ENCODE measurements at regions not wholly inside any gene's neighbourhood (a gene's known extent, or its start where the extent isn't known, plus 50 kb on each side); places are given as distances from the start of the nearest gene placed in this dataset.
"Not testable (repeated sequence)": the region's sequence is repeated elsewhere in the genome, so short reads cannot be mapped to it uniquely, and the experiment has no call there.

- H3K27ac ChIP-seq (ENCODE audit: low read depth, low read length); DNase-seq; H3K4me3 ChIP-seq (ENCODE audit: low read length); H3K4me1 Mint-ChIP-seq; H3K9me3 Mint-ChIP-seq; H3K4me3 Mint-ChIP-seq; H3K36me3 Mint-ChIP-seq; H3K4me1 ChIP-seq (ENCODE audit: insufficient read depth, low read length); H3K9me3 ChIP-seq (ENCODE audit: low read length); H3K27me3 ChIP-seq (ENCODE audit: insufficient read depth, low read length, poor library complexity, severe bottlenecking); H3K27me3 Mint-ChIP-seq; H3K36me3 ChIP-seq (ENCODE audit: insufficient read depth, low read length); H3K27ac Mint-ChIP-seq: not testable (repeated sequence)
- ChIA-PET CTCF (interaction anchor here (0.8 kb wide), 1 partner anchor 11 kb away, joined by 3 read pairs; no protein-coding TSS in a partner anchor), POLR2A (interaction anchor here (0.7 kb wide), 1 partner anchor 1732 kb away, joined by 4 read pairs; no protein-coding TSS in a partner anchor)
Measured at GRCh38 chr1:96564401-96564800, 157.2 kb upstream of the PTBP2 start.

DNA sequence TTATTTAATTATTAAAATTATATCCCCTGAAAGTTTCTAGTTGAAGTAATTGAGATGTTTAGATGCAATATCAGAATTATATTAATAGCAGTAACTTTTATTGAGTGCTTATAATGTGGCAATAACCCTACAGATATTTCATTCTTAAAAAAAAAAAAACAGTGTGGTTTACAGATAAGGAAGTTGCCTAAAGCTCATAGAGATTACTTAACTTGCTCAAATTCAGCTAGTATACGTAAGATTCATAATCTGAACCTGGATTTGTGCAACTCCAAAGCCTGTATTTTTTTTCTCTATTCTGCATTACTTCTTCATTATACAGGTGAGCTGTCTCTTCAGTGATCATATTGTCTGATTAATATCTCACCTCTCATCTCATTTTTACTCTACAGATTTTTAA, 156.0 kb upstream of the PTBP2 start:
- H3K4me1 Mint-ChIP-seq = no peaks in the 10 kb centered on the region
- Histone ChIP-seq H3K27me3 (ENCODE audit: insufficient read depth, low read length, poor library complexity, severe bottlenecking) (no peaks in the 10 kb centered on the region), H3K36me3 (ENCODE audit: insufficient read depth, low read length) (no peaks in the 10 kb centered on the region), H3K9me3 (ENCODE audit: low read length) (no peaks in the 10 kb centered on the region), H3K4me1 (ENCODE audit: insufficient read depth, low read length) (no peaks in the 10 kb centered on the region), H3K27ac (ENCODE audit: low read depth, low read length) (no peak overlapping the region), H3K4me3 (ENCODE audit: low read length) (no peak overlapping the region)
- no peak for DNase-seq
- ChIA-PET POLR2A (no interaction called here), CTCF (no interaction called here)
- H3K36me3 Mint-ChIP-seq = no peaks in the 10 kb centered on the region
- H3K27me3 Mint-ChIP-seq = peaks cover 0 to 7% of the 10 kb centered on the region in 2 donors
- no peak overlapping the region for H3K27ac Mint-ChIP-seq
- no peak overlapping the region for H3K4me3 Mint-ChIP-seq
- peaks cover 0 to 3% (median 3%) of the 10 kb centered on the region in 5 donors for H3K9me3 Mint-ChIP-seq

DNA sequence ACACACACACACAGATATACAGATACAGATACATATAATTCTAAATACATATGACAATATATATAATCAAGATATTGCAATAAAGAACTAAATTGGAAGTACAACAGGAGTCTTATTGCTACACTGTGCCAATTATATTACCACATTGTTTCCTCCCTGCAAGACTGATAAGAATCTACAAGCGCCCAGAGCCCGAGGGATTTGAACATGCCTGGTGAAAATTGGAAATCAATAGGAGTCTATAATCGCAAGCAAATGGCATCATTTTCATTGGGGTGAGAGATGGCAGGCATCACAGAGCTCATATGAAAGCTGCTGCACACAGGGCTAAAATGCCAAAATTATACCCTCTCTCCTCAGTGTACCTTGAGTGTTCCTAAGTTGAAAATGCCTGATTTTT, 152.9 kb upstream of the PTBP2 start:
- H3K36me3 Mint-ChIP-seq = no peaks in the 10 kb centered on the region
- no peaks in the 10 kb centered on the region for H3K36me3 ChIP-seq (ENCODE audit: insufficient read depth, low read length)
- no peaks in the 10 kb centered on the region for H3K27me3 ChIP-seq (ENCODE audit: insufficient read depth, low read length, poor library complexity, severe bottlenecking)
- no peak overlapping the region for H3K27ac Mint-ChIP-seq
- no peak overlapping the region for H3K4me3 ChIP-seq (ENCODE audit: low read length)
- peaks cover 0 to 3% (median 0%) of the 10 kb centered on the region in 5 donors for H3K9me3 Mint-ChIP-seq
- DNase-seq = no peak
- CTCF ChIA-PET = no interaction called here
- POLR2A ChIA-PET = no interaction called here
- H3K9me3 ChIP-seq (ENCODE audit: low read length) = no peaks in the 10 kb centered on the region
- no peak overlapping the region for H3K27ac ChIP-seq (ENCODE audit: low read depth, low read length)
- H3K4me1 ChIP-seq (ENCODE audit: insufficient read depth, low read length) = no peaks in the 10 kb centered on the region
- no peak overlapping the region for H3K4me3 Mint-ChIP-seq
- H3K4me1 Mint-ChIP-seq = no peaks in the 10 kb centered on the region
- H3K27me3 Mint-ChIP-seq = peaks cover 2 to 11% of the 10 kb centered on the region in 2 donors

- Mint-ChIP-seq H3K27ac (no peak overlapping the region), H3K4me1 (no peaks in the 10 kb centered on the region), H3K27me3 (peaks cover 5 to 8% of the 10 kb centered on the region in 2 donors), H3K4me3 (no peak overlapping the region), H3K36me3 (no peaks in the 10 kb centered on the region), H3K9me3 (peaks cover 0 to 2% (median 0%) of the 10 kb centered on the region in 5 donors)
- ChIA-PET CTCF (no interaction called here), POLR2A (no interaction called here)
- H3K4me1 ChIP-seq (ENCODE audit: insufficient read depth, low read length) = no peaks in the 10 kb centered on the region
- no peak for DNase-seq
- no peaks in the 10 kb centered on the region for H3K9me3 ChIP-seq (ENCODE audit: low read length)
- no peaks in the 10 kb centered on the region for H3K27me3 ChIP-seq (ENCODE audit: insufficient read depth, low read length, poor library complexity, severe bottlenecking)
- no peaks in the 10 kb centered on the region for H3K36me3 ChIP-seq (ENCODE audit: insufficient read depth, low read length)
- H3K27ac ChIP-seq (ENCODE audit: low read depth, low read length) = no peak overlapping the region
- no peak overlapping the region for H3K4me3 ChIP-seq (ENCODE audit: low read length)
Measured at GRCh38 chr1:96569288-96569687, 152.3 kb upstream of the PTBP2 start.

- CTCF ChIA-PET = no interaction called here
- no peaks in the 10 kb centered on the region for H3K36me3 ChIP-seq (ENCODE audit: insufficient read depth, low read length)
- no peak overlapping the region for H3K4me3 Mint-ChIP-seq
- no peaks in the 10 kb centered on the region for H3K4me1 Mint-ChIP-seq
- no peaks in the 10 kb centered on the region for H3K9me3 Mint-ChIP-seq
- H3K9me3 ChIP-seq (ENCODE audit: low read length) = no peaks in the 10 kb centered on the region
- H3K27ac ChIP-seq (ENCODE audit: low read depth, low read length) = no peak overlapping the region
- no peaks in the 10 kb centered on the region for H3K4me1 ChIP-seq (ENCODE audit: insufficient read depth, low read length)
- no peak for DNase-seq
- no peaks in the 10 kb centered on the region for H3K36me3 Mint-ChIP-seq
- no peaks in the 10 kb centered on the region for H3K27me3 ChIP-seq (ENCODE audit: insufficient read depth, low read length, poor library complexity, severe bottlenecking)
- no peak overlapping the region for H3K4me3 ChIP-seq (ENCODE audit: low read length)
- H3K27ac Mint-ChIP-seq = no peak overlapping the region
- POLR2A ChIA-PET = no interaction called here
- peaks cover 0 to under 1% of the 10 kb centered on the region in 2 donors for H3K27me3 Mint-ChIP-seq
Measured at GRCh38 chr1:96579636-96580035, 141.9 kb upstream of the PTBP2 start.

DNA sequence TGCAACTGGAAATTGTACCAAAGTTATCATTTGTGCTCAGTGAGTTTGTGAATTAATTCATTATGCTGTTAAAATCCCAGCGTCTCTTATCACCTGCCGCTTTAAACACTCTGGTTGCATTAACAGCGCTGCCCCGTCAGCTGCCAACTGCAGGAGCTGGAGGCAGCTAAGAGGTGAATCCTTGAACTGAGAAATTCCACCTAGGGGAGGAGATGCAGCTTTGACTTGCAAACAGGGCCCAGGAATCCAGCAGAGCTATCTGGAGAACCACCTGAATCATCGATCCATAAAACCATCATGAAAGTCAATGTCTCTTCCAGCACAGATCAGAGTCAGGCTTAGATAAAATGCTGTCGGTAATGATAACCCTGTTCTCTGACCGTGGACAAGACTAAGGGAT, 140.7 kb upstream of the PTBP2 start:
- no peak overlapping the region for H3K27ac ChIP-seq (ENCODE audit: low read depth, low read length)
- H3K4me3 Mint-ChIP-seq = no peak overlapping the region
- H3K27me3 Mint-ChIP-seq = peaks cover 2 to 3% of the 10 kb centered on the region in 2 donors
- H3K4me3 ChIP-seq (ENCODE audit: low read length) = no peak overlapping the region
- no peak overlapping the region for H3K27ac Mint-ChIP-seq
- ChIA-PET POLR2A (no interaction called here), CTCF (no interaction called here)
- H3K9me3 Mint-ChIP-seq = no peaks in the 10 kb centered on the region
- no peaks in the 10 kb centered on the region for H3K27me3 ChIP-seq (ENCODE audit: insufficient read depth, low read length, poor library complexity, severe bottlenecking)
- no peaks in the 10 kb centered on the region for H3K4me1 Mint-ChIP-seq
- no peaks in the 10 kb centered on the region for H3K4me1 ChIP-seq (ENCODE audit: insufficient read depth, low read length)
- no peaks in the 10 kb centered on the region for H3K36me3 ChIP-seq (ENCODE audit: insufficient read depth, low read length)
- H3K36me3 Mint-ChIP-seq = no peaks in the 10 kb centered on the region
- no peak for DNase-seq
- no peaks in the 10 kb centered on the region for H3K9me3 ChIP-seq (ENCODE audit: low read length)

DNA sequence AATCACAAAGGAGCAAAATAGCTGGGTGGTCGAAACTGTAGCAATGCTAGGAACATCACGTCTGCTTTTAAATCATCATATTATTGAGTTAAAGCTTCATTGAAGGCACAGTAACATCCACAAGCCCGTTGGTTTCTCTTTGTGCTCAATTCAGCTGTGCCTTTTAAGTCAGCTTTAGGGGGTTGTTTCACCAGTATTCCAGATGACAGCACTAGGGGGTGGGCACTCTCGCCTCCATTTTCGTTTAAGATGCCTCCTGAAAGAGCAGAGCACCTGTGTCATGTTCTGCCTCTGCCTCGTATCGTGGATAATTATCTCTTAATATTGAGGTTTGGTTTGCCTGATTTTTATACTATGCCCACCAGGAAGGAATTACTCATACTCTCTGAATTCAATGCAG, 139.8 kb upstream of the PTBP2 start:
- Histone ChIP-seq H3K27ac (ENCODE audit: low read depth, low read length) (no peak overlapping the region), H3K27me3 (ENCODE audit: insufficient read depth, low read length, poor library complexity, severe bottlenecking) (no peaks in the 10 kb centered on the region), H3K4me3 (ENCODE audit: low read length) (no peak overlapping the region), H3K36me3 (ENCODE audit: insufficient read depth, low read length) (no peaks in the 10 kb centered on the region), H3K9me3 (ENCODE audit: low read length) (no peaks in the 10 kb centered on the region), H3K4me1 (ENCODE audit: insufficient read depth, low read length) (no peaks in the 10 kb centered on the region)
- no peaks in the 10 kb centered on the region for H3K36me3 Mint-ChIP-seq
- DNase-seq = no peak
- H3K4me3 Mint-ChIP-seq = no peak overlapping the region
- ChIA-PET CTCF (no interaction called here), POLR2A (no interaction called here)
- H3K4me1 Mint-ChIP-seq = no peaks in the 10 kb centered on the region
- no peak overlapping the region for H3K27ac Mint-ChIP-seq
- H3K9me3 Mint-ChIP-seq = no peaks in the 10 kb centered on the region
- H3K27me3 Mint-ChIP-seq = peaks cover 2 to 3% of the 10 kb centered on the region in 2 donors

- Mint-ChIP-seq H3K36me3 (no peaks in the 10 kb centered on the region), H3K27me3 (peaks cover 2 to 3% of the 10 kb centered on the region in 2 donors), H3K4me3 (no peak overlapping the region), H3K9me3 (no peaks in the 10 kb centered on the region), H3K4me1 (no peaks in the 10 kb centered on the region), H3K27ac (no peak overlapping the region)
- no peak for DNase-seq
- Histone ChIP-seq H3K4me3 (ENCODE audit: low read length) (no peak overlapping the region), H3K27ac (ENCODE audit: low read depth, low read length) (no peak overlapping the region), H3K27me3 (ENCODE audit: insufficient read depth, low read length, poor library complexity, severe bottlenecking) (no peaks in the 10 kb centered on the region), H3K4me1 (ENCODE audit: insufficient read depth, low read length) (no peaks in the 10 kb centered on the region), H3K36me3 (ENCODE audit: insufficient read depth, low read length) (no peaks in the 10 kb centered on the region), H3K9me3 (ENCODE audit: low read length) (no peaks in the 10 kb centered on the region)
- CTCF ChIA-PET = no interaction called here
- POLR2A ChIA-PET = no interaction called here
Measured at GRCh38 chr1:96583903-96584302, 137.7 kb upstream of the PTBP2 start.

DNA sequence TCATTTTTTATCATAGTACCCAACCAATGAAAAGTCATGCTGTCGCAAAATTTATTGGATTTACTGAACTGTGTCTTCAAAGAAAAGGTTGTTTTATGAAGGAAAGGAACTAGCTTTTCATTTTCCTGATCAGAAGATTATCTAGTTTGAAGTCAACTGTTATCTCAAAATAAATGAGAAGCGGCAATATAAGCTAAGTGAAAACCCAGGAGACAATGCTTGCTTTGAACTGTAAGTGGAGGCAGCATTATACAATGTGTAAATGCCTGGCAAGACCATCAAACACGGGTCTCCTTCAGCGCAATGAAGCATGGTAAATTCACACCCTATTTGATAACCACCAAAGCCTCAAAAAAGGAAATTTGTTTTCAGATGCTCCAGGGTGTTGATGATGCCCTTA, 134.4 kb upstream of the PTBP2 start:
- POLR2A ChIA-PET = no interaction called here
- DNase-seq = no peak
- Histone ChIP-seq H3K27me3 (ENCODE audit: insufficient read depth, low read length, poor library complexity, severe bottlenecking) (no peaks in the 10 kb centered on the region), H3K9me3 (ENCODE audit: low read length) (no peaks in the 10 kb centered on the region), H3K4me1 (ENCODE audit: insufficient read depth, low read length) (no peaks in the 10 kb centered on the region), H3K27ac (ENCODE audit: low read depth, low read length) (no peak overlapping the region), H3K36me3 (ENCODE audit: insufficient read depth, low read length) (no peaks in the 10 kb centered on the region), H3K4me3 (ENCODE audit: low read length) (no peak overlapping the region)
- H3K27ac Mint-ChIP-seq = no peak overlapping the region
- no peaks in the 10 kb centered on the region for H3K4me1 Mint-ChIP-seq
- no peak overlapping the region for H3K4me3 Mint-ChIP-seq
- CTCF ChIA-PET = interaction anchor here (0.5 kb wide), 1 partner anchor 38 kb away, joined by 3 read pairs; no protein-coding TSS in a partner anchor
- H3K27me3 Mint-ChIP-seq = peaks cover 2 to 3% of the 10 kb centered on the region in 2 donors
- no peaks in the 10 kb centered on the region for H3K36me3 Mint-ChIP-seq
- H3K9me3 Mint-ChIP-seq = no peaks in the 10 kb centered on the region

Measured in CD8-positive, alpha-beta memory T cell (primary cell).